ENCODE measurements at regions not wholly inside any gene's neighbourhood (a gene's known extent, or its start where the extent isn't known, plus 50 kb on each side); places are given as distances from the start of the nearest gene placed in this dataset.

DNA sequence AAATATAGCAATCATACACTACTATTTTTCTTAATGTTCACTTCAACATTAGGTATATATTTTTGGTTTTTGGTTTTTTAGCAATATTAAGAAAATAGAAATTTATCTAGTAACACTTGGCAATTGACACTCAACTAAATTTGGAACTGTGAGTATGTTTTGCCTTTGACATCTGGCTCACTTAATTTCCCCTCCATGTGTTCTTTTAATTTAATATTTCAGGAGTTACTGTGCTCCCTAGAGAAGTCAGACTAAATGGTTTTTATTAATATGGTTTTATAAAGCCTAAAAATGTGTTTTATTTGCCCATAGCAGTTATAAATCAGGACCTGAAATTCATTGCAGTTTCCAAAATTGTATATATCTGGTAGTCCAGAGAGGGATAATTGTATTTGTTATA is 175.3 kb upstream of the AVPR1A start:
- DNase-seq (ENCODE audit: low read depth, low spot score), result no peak
- dilution Hi-C loops (cut with MboI; ENCODE audit: extremely low pct_ligation_motif_present, low sequenced_read_pairs) (no loop called here), intact Hi-C loops (cut with micrococcal nuclease) (no loop called here)
- CTCF ChIA-PET, result no interaction called here
- no TSS peak for BruUV-seq (replicated peaks)
- Histone ChIP-seq H3K9ac (replicated peaks; ENCODE audit: extremely low read depth, insufficient read depth, low read length) (no peak overlapping the region), H3K4me2 (ENCODE audit: insufficient read depth, low read length) (no peak overlapping the region), H3K9me1 (replicated peaks; ENCODE audit: control insufficient read depth, extremely low read depth, insufficient read depth, low read length) (no peaks in the 10 kb centered on the region), H4K20me1 (replicated peaks; ENCODE audit: control insufficient read depth, extremely low read depth, insufficient read depth, low read length) (no peaks in the 10 kb centered on the region), H3K27ac (ENCODE audit: insufficient read depth, low read depth, low read length) (no peak overlapping the region), H3K79me2 (ENCODE audit: control insufficient read depth, insufficient read depth, low read length) (no peaks in the 10 kb centered on the region), H3K9me3 (replicated peaks; ENCODE audit: control insufficient read depth, insufficient read depth, low read length) (no peaks in the 10 kb centered on the region), H3K36me3 (ENCODE audit: control insufficient read depth in 2 of 2, extremely low read depth in 1 of 2, insufficient read depth in 2 of 2, low read length in 2 of 2) (no peaks in the 10 kb centered on the region), H2AFZ (ENCODE audit: low read depth, low read length) (no peak overlapping the region), H3K4me1 (ENCODE audit: control insufficient read depth, extremely low read depth, insufficient read depth, low read length) (no peaks in the 10 kb centered on the region), H3K27me3 (ENCODE audit: control insufficient read depth in 2 of 2, insufficient read depth in 2 of 2, low read length in 2 of 2) (peaks cover 2% of the 10 kb centered on the region in 2 experiments), H3K4me3 (replicated peaks in 1 of 3; ENCODE audit: insufficient read depth in 1 of 3, low read depth in 1 of 3, low read length in 3 of 3) (no peak overlapping the region)
- TF ChIP-seq, protein P1, sequence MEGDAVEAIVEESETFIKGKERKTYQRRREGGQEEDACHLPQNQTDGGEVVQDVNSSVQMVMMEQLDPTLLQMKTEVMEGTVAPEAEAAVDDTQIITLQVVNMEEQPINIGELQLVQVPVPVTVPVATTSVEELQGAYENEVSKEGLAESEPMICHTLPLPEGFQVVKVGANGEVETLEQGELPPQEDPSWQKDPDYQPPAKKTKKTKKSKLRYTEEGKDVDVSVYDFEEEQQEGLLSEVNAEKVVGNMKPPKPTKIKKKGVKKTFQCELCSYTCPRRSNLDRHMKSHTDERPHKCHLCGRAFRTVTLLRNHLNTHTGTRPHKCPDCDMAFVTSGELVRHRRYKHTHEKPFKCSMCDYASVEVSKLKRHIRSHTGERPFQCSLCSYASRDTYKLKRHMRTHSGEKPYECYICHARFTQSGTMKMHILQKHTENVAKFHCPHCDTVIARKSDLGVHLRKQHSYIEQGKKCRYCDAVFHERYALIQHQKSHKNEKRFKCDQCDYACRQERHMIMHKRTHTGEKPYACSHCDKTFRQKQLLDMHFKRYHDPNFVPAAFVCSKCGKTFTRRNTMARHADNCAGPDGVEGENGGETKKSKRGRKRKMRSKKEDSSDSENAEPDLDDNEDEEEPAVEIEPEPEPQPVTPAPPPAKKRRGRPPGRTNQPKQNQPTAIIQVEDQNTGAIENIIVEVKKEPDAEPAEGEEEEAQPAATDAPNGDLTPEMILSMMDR (IDR thresholded peaks at IDR 0.05; ENCODE audit: extremely low read depth in 1 of 2, insufficient read depth in 1 of 2, low read depth in 1 of 2, low read length in 2 of 2), result no peak
- no peak for TF ChIP-seq EZH2 (IDR thresholded peaks at IDR 0.05; ENCODE audit: borderline replicate concordance, low read depth, low read length, severe bottlenecking)
- TF ChIP-seq POLR2A (IDR thresholded peaks at IDR 0.05; ENCODE audit: low read depth, low read length), result no peak
- no peak for TF ChIP-seq POLR2AphosphoS5 (IDR thresholded peaks at IDR 0.05; ENCODE audit: insufficient read depth, low read depth, low read length)
- no peak for TF ChIP-seq FOS (IDR thresholded peaks at IDR 0.05; ENCODE audit: borderline replicate concordance, insufficient read depth, low read length)
- TF ChIP-seq GATA2 (IDR thresholded peaks at IDR 0.05; ENCODE audit: insufficient read depth, insufficient read length, low read depth, low read length), result no peak
- TF ChIP-seq, protein P2, sequence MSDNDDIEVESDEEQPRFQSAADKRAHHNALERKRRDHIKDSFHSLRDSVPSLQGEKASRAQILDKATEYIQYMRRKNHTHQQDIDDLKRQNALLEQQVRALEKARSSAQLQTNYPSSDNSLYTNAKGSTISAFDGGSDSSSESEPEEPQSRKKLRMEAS (IDR thresholded peaks at IDR 0.05; ENCODE audit: insufficient read depth, insufficient read length), result no peak
- no peak for TF ChIP-seq MYC (IDR thresholded peaks at IDR 0.05; ENCODE audit: low read depth, low read length)
- TF ChIP-seq JUN (IDR thresholded peaks at IDR 0.05; ENCODE audit: borderline replicate concordance, insufficient read depth, insufficient read length, low read depth), result no peak
- FAIRE-seq, result no peak
- POLR2A ChIA-PET, result no interaction called here

Data from endothelial cell of umbilical vein (primary cell).